Kidney capillary endothelial cell (primary cell): ENCODE measurements at regions not wholly inside any gene's neighbourhood (a gene's known extent, or its start where the extent isn't known, plus 50 kb on each side); places are given as distances from the start of the nearest gene placed in this dataset.

Experiments
- DNase-seq: peaks from one replicate; pipeline ENCODE4 v3.0.0-alpha.2; 2018; ENCODE audit warnings: low spot score

DNA sequence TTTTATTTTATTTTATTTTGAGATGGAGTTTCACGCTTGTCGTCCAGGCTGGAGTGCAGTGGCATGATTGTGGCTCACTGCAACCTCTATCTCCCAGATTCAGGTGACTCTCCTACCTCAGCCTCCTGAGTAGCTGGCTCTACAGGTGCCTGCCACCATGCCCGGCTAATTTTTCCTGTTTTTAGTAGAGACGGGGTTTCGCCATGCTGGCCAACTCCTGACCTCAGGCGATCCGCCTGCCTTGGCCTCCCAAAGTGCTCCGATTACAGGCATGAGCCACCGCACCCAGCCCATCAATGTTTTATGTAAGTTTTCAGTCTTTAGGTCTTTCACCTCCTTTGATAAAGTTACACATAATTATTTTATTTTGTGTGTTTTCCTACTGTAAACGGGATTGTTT is 154.6 kb downstream of the COPRS start:
- no peak for DNase-seq

DNA sequence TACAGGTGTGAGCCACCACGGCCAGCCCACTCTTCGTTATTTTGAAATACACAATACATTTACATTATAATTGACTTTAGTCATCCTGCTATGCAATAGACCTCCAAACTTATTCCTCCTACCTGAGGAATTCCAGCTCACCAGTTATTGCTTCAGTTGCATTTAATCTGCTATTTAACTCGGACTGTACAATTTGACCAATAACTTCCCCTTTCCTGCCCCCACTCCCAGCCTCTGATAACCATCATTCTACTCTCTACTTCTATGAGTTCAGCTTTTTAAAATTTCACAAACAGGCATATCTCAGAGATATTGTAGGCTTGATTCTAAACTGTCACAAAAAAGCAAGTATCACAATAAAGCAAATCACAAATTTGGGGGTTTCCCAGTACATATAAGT is 157.0 kb downstream of the COPRS start:
- no peak for DNase-seq

DNA sequence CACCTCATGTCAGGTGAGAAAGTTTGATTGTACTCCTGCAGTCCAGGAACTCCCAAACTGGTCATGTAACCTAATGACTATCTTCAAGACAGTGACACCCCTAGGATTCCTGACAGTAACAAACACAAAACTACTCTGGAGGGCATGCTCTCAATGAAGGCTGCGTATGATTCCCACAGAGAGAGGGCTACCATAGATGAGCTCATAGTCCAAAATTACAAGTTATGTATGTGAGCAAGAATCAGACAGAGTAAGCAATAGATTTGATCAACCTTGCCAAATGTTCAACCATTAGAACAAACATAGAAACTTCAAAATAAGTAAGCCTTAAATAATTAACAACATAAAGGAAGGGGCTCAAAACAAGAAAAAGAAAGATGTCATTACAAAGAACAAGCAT is 158.1 kb downstream of the COPRS start:
- DNase-seq, result no peak

DNA sequence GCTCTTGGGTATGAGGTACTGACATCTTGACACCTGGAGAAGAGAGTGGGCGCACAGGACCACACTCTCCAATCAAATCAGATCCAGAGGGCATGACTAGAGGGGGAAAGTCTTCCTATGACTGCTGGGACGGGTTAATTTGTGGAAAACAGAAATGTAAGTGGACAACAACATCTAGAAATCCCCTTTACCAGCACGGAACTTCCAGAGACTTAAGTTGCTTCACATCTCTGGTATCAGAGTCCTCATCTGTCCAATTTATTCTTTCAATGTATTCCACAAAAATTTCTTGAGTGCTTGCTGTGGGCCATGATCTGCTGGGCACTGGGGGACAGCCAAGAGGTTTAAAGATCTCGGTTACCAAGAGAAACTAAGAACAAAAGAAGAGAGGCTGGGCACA is 159.2 kb downstream of the COPRS start:
- no peak for DNase-seq

DNA sequence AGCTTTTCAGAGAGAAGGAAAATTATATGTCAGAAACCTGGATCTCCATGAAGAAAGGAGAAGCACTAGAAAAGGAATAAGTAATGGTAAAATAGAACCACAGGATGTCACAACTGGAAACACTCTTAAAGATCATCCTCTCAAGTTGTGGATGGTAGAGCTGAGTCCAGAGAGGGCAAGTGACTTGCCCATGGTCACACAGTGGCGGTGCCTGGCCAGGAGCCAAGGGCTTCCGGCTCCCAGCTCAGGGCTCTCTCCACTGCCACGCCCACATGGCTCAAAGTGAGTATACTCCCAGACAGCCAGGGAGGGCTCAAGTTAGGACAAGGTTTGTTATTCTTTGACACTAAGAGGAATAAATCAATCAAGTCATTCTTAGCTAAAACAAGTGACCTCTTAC is 159.8 kb downstream of the COPRS start:
- DNase-seq, result no peak

DNA sequence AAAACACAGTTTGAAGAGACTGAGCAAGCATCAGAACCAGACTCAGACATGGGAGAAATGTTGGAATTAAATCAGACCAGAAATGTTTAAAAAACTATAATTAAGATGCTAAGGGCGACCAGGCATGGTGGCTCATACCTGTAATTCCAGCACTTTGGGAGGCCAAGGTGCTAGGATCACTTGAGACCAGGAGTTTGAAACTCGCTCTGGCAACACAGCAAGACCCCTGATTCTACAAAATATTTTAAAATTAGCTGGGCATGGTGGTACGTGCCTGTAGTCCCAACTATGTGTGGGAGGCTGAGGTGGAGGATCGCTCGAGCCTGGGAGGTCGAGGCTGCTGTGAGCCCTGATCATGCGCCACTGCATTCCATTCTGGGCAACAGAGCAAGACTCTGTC is 160.3 kb downstream of the COPRS start:
- DNase-seq, result no peak

DNA sequence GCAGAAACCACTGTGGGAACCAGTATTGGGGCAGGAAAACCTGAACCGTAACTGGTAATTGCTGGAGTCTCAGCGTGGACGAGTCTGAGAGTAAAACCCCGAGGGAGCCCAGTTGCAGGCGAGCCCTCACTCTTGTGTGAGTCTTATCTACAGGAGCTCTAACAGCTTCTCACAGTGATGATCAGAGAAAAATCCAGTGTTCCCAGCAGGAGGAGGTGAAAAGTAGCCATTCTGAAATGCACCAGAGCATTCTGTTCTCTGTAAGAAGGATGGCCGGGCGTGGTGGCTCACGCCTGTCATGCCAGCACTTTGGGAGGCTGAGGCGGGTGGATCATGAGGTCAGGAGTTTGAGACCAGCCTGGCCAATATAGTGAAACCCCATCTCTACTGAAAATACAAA is 161.2 kb downstream of the COPRS start:
- DNase-seq, result no peak

DNA sequence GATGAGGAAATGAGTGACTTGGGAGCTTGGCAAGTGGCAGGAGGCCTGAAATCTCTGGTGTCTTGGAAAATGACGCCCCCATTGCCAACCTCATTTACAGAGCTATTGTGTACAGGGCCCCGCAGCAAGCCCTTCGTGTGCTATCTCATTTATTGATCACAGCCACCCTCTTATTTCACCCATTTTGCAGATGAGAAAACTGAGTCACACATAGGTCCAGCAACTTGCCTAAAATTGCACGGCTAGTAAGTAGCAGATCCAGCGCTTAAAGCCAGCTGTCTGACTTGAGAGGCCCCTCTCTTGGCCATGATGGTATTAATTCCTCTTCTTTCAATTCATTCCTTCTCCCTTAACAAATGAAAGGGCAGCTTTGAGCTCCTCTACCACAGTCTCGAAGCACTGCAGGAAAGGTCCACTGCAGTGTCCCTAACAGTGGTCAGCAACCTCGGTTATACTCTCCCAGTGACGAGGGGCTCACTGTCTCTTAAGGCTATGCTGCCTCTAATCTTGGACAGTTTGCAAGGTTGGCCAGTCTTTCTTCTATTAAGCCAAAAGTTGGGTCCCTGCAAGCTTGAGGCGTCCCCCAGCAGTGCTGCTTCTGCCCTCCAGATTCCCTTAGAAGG is 162.2 kb downstream of the COPRS start:
- DNase-seq, result no peak

DNA sequence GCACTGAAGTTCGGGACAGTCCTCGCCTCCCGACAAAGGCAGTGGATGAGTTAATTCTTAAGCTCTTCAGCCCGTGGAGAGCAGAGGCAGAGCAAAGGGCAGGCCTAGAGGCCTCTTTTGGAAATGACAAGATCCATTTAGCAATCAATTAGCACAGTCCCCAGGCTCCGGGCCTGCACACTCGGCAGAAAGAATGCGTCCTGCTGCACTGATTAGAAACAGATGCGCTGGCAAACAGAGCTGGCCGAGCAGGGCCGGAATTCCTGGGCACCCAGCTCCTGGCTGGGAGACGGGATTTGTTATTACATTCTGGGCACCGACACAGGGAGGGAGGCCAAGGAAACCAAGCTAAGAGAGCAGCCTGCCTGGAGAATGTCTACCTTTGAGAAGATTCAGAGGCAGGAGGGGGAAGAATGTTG is 162.9 kb downstream of the COPRS start:
- no peak for DNase-seq

DNA sequence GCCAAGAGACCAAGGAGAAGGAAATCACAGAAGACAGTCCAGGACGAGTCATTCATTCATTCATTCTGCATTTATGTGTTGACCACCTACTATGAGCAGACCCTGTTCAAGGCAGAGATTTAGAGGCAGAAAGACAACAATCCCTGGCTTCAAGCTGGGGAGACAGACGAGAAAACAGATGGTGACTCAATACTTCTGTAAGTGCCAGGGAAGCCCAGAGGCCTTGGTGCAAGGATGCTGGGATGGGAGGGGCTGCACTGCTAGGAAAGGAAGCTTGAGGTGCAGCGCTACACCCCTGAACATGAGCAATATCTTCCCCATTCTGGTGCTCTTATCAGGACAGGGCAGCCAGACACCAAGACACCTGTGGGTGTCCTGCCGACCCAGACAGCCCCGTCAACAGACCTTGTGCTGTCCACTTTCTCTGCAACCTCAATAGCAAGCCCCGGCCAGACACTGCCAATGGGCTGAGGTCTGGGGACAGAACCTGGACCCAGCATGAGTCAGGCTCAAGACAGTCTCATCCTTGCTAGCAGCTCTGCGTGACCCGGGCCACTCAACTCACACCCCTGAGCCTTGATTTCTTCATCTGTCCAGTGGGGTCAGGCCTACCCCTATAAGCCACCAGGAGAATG is 163.5 kb downstream of the COPRS start:
- no peak for DNase-seq

DNA sequence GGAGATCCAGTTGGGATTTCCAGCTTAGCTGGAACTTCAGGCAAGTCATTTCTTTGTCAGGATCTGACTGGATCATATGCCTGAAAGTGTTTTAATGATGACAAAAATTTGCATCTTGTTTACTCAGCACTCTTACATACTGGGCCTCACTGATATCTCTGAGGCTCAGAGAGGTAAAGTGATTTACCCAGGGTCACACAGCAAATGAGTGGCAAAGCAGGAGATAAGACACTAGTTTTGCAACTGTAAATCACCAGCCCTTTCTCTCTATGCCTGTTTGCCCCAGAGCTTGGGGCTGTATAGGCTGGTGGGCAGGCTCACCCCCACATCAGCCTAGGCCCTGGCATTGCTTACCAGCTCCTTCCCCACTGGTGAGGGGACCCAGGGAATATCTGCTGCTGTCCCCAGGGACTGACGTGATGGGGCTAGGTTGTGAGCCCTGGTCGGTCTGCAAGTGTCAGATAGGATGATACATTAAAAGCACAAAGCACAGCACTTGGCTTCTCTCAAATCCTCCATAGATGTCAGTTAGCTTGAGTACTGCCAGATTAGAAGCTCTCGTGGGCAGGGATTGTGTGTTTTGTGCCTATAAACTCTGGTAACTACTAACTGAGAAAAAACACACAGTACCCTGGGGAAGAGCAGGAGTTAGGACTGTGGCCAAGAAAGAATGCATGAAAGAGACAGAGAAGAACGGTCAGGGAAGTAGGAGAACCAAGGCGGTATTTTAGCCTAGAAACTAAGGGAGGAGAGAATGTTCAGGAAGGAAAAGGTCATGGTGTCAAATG is 165.4 kb downstream of the COPRS start:
- no peak for DNase-seq

DNA sequence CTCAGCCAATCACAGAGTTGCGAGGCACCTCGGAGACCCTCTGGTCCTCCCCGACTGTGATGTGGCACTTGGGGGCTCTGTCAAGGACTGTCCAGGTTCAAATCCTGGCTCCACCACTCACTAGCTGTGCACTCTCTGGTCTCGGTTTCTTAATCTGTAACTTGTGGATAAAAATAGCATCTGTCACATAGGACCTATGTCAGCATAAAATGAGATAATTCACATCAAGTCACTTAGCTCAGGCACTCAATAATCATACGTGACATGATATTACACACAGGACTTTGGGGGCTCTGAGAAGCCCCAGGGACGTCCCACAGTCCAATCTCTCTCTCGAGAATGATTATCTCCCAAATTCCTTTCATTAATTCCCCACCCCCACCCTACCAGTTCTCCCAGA is 166.4 kb downstream of the COPRS start:
- DNase-seq, result no peak

DNA sequence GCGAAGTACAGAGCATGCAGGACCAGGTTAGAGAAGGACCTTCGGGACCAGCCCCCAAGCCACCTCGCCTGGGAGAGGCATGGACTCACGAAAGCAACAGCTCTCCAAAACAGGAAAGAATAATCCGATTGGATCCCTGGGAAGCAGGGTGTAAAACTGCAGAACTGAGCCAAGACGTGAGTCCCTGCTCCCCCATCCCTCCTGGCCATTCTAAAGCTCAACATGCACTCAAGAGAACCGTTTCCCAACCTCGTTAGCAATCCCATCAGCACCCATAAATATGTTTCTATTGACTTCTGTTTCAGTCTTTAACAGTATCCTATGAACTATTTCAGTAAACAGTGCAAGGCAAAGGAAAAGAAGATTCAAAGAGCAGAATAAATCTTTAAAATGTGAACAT is 167.0 kb downstream of the COPRS start:
- no peak for DNase-seq

DNA sequence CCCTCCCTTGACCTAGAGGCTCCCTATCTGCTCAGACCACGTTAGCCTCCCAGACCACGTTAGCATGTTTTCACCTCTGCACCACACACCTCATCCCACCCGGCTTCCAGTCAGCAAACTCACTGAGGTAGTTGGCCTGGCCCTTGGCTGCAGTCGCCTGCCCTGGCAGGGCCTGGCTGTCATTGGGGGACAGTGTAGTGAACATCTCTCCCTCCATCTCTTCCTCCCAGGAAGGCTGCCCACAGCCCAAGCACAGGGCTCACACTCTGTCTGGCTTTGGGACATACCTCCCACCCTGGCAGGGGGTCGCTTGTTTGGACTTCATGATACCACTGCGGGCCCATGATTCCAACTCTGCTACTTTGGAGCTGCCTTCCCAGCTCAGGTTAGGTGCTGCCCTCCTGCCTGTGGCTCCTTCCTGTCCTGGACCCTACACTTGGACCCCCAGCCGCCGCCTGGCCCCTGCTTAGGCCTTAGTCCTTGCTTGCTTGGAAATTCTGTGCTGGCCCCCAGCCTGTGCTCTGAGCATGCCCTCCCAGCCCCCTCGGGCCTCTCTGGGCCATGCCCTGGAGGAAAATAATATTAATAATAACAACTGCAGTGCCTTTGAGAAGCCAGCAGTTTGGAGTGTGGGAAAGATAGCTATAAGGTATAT is 167.7 kb downstream of the COPRS start:
- no peak for DNase-seq

DNA sequence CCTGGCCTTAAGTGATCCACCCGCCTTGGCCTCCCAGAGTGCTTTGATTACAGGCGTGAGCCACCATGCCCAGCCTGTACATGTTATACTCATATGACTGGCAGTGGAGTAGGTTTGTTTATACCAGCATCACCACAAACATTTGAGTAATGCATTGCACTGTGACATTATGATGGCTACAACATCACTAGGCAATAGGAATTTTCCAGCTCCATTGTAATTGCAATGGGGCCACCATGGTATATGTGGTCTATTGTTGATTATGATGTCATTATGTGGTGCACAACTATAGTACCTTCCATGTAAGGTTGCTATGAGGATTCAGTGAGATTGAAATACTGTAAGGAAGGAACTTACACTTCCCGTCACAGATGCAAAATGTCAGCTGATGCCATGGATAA is 168.9 kb downstream of the COPRS start:
- DNase-seq, result no peak

DNA sequence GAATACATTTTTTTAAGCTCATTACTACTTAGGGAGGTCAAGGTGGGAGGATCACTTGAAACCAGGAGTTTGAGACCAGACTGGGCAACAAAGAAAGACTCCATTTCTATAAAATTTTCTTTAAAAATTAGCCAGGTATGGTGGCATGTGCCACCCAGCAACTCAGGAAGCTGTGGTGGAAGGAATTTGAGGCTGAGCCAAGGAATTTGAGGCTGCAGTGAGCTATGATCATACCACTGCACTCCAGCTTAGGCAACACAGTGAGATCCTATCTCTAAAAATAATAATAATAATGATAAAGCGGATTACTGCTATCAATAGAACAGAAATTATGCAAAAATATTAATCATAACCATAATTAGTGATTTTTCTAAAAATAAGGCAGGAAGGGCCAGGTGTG is 170.3 kb downstream of the COPRS start:
- no peak for DNase-seq

DNA sequence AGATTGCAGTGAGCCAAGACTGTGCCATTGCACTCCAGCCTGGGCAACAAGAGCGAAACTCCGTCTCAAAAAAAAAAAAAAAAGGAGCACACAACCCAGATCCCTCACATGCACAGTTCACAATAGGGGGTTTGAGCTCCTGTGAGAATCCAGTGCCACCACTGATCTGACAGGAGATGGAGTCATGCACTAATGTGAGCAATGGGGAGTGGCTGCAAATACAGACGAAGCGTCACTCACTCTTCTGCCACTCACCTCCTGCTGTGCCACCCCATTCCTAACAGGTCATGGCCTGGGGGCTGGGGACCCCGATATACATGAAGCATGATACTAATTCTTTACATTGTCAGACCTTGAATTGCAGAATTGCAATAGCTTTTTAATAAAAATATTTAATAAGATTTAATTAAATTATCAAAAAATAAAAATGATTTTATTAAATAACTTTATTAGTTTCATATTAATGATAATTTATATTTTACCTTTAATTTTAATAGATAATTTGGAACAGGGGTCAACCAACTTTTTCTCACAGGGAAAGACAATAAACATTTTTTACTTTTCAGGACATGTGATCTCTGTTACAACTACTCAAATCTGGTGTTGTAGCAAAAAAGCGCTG is 171.4 kb downstream of the COPRS start:
- DNase-seq, result no peak

DNA sequence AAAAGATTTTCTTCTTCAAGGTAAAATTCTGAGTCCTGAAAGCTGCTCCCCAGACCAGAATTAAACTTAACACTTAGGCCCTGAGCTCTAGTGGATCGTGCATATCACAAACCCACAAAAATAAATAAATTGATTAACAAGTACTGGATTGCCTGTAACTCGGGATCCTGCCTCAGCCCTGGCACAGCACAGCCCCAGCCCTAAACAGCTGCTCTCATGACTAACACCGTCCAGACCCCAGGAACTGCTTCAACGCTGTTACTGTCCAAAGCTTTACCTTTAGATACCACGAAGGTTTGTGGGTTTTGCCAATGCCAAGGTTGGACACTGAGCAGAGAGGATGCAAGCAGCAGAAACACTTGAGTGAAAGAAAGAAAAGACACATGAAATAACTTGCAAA is 172.5 kb downstream of the COPRS start:
- no peak for DNase-seq

DNA sequence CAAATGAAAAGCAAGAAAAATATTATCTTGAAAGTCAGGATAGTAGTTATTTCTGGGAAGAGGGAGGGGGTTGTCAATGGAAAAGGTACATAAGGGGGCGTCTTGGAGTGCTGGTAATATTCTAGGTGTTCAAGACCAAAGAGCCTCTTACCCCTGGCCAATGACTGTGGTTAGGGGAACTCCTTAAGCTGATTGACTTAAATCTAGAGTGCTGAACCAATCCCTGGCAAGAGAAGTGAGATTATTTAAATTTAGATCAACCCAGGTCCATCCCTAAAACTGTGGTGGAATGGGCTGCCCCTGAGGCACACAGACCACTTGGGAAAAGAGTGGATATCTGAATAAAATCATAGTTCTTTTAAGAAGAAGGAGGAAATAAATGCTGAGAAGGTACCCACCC is 174.1 kb downstream of the COPRS start:
- DNase-seq, result no peak

DNA sequence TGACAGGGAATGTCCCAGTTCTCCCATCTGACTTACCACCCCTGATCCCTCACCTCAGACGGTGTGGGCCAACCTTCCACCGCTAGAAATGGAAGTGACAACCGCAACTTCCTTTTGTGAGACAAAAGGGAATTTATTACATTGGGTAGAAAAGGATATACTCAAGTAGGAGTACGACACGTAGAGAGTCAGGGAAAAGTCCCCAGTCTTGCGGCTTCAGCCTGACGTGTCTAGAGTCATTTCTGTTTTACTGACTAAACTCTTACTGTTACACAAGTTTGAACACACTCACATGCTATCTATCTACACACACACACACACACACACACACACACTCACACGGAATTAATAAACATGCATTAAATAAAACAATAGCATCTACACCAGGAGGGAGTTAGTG is 178.9 kb downstream of the COPRS start:
- DNase-seq, result no peak

DNA sequence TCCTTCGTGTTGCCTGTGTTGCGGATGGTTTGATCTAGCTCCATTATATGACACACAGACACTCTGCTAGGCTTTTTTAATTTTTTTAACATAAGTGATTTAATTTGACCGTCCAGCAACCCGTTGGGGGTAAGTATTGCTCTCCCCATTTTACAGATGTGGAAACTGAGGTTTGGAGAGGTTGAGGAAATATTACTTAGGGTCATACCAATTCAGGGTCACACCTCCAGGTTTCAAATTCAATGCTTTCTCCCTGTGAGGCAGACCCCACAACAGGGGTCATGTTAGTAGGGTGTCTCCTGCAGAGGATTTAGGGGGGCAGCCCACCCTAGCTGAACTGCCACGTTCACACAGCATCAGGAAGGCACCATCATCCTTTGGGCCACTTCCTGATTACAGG is 179.4 kb downstream of the COPRS start:
- DNase-seq, result no peak

DNA sequence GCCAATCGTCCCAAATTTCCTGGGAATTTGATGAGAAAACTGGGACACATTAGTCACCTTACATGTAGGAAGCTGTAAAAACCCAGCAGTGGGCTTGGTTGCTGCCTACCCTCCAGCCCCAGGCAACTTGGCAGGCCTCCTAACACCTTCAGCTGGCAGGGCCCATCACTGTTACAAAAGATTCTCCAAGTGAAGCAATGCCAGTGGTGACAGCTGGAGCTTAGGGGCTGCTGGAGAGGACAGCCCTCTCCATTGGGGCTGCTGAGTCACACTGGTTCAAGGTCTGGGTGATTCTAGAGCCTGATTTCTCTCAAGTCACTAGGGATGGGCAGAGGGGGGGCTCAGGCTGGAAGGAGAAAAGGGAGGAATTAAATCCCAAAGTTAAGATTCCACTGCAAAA is 180.6 kb downstream of the COPRS start:
- no peak for DNase-seq

DNA sequence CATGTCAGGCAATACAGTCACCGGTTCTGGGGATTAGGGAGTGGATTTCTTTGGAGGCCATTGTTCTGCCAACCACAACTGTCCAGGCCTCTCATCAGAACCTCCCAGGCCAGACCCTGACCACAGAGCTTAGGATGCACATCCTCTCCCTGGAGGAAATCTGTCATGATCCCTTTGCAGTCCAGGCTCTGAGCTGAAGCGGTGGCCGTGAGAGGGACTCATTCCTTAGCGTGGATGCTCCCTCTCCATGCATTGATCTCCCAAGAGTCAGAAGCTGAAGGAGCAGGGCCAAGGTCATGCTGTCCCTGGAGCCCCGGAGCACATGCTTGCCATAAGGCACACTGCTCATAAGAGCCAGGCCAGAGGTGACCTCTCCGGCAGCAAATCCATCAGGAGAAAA is 181.4 kb downstream of the COPRS start:
- DNase-seq, result no peak
